ENCODE measurements at regions not wholly inside any gene's neighbourhood (a gene's known extent, or its start where the extent isn't known, plus 50 kb on each side); places are given as distances from the start of the nearest gene placed in this dataset.

DNA sequence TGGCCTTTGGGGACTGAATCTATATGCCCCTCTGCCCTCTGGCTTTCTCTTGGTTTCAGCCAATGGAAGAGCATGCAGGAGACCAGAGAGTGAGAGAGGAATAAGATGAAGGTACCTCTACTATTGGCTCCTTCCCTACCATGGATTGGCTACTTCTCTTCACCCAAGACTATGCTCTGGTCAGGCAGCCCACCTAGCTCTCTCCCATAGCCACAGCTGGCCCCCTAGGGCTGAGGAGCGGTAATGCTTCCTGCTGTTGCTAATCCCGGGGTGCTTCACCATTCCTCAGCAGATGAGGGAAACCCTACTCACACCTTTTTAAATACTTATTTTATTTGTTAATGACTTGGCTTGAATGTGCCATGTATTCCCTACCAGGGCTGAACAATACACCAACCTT, 142.4 kb downstream of the MREG start:
- no peak overlapping the region for H3K4me2 ChIP-seq (ENCODE audit: low read length)

GRCh38 chr2:215870088-215870490, 143.3 kb downstream of the MREG start:
- no peaks in the 10 kb centered on the region for H3K79me2 ChIP-seq (ENCODE audit: control insufficient read depth, low read length)
- H4K20me1 ChIP-seq (ENCODE audit: control insufficient read depth, insufficient read depth, low read depth, low read length) = no peaks in the 10 kb centered on the region
- no peak overlapping the region for H3K4me2 ChIP-seq (ENCODE audit: low read length)
- TF ChIP-seq CTCF (IDR thresholded peaks at IDR 0.05; ENCODE audit: low read depth, low read length, poor library complexity, severe bottlenecking) (no peak), EZH2phosphoT487 (IDR thresholded peaks at IDR 0.05; ENCODE audit: borderline replicate concordance, low read length) (no peak)
- H3K4me1 ChIP-seq (ENCODE audit: control insufficient read depth, low read length) = no peaks in the 10 kb centered on the region
- H3K9me3 ChIP-seq (ENCODE audit: control insufficient read depth, insufficient read depth, low read length) = no peaks in the 10 kb centered on the region
- no peaks in the 10 kb centered on the region for H3F3A ChIP-seq (ENCODE audit: control insufficient read depth, insufficient read depth)
- no peak overlapping the region for H3K4me3 ChIP-seq (ENCODE audit: low read length)
- H3K27ac ChIP-seq (ENCODE audit: low read depth, low read length) = no peak overlapping the region
- H3K36me3 ChIP-seq (ENCODE audit: control insufficient read depth, low read length) = no peaks in the 10 kb centered on the region
- no peaks in the 10 kb centered on the region for H3K9me2 ChIP-seq (replicated peaks; ENCODE audit: control insufficient read depth, low read length)
- no peaks in the 10 kb centered on the region for H3K27me3 ChIP-seq (ENCODE audit: control insufficient read depth, low read length)

More for the DNA sequence above, 142.4 kb downstream of the MREG start:
- H3K9me2 ChIP-seq (replicated peaks; ENCODE audit: control insufficient read depth, low read length) = no peaks in the 10 kb centered on the region
- H3K4me1 ChIP-seq (ENCODE audit: control insufficient read depth, low read length) = no peaks in the 10 kb centered on the region
- H3K79me2 ChIP-seq (ENCODE audit: control insufficient read depth, low read length) = no peaks in the 10 kb centered on the region
- H4K20me1 ChIP-seq (ENCODE audit: control insufficient read depth, insufficient read depth, low read depth, low read length) = no peaks in the 10 kb centered on the region
- no peaks in the 10 kb centered on the region for H3K36me3 ChIP-seq (ENCODE audit: control insufficient read depth, low read length)
- H3K9me3 ChIP-seq (ENCODE audit: control insufficient read depth, insufficient read depth, low read length) = no peaks in the 10 kb centered on the region
- H3K27me3 ChIP-seq (ENCODE audit: control insufficient read depth, low read length) = no peaks in the 10 kb centered on the region
- no peak overlapping the region for H3K27ac ChIP-seq (ENCODE audit: low read depth, low read length)
- peak; percentile 59 for TF ChIP-seq CTCF (IDR thresholded peaks at IDR 0.05; ENCODE audit: low read depth, low read length, poor library complexity, severe bottlenecking)
- TF ChIP-seq EZH2phosphoT487 (IDR thresholded peaks at IDR 0.05; ENCODE audit: borderline replicate concordance, low read length) = no peak
- H3F3A ChIP-seq (ENCODE audit: control insufficient read depth, insufficient read depth) = no peaks in the 10 kb centered on the region
- no peak overlapping the region for H3K4me3 ChIP-seq (ENCODE audit: low read length)

GRCh38 chr2:215868846-215869543, 144.4 kb downstream of the MREG start:
- TF ChIP-seq CTCF (IDR thresholded peaks at IDR 0.05; ENCODE audit: low read depth, low read length, poor library complexity, severe bottlenecking) (no peak), EZH2phosphoT487 (IDR thresholded peaks at IDR 0.05; ENCODE audit: borderline replicate concordance, low read length) (no peak)
- no peak overlapping the region for H3K27ac ChIP-seq (ENCODE audit: low read depth, low read length)

More at GRCh38 chr2:215868846-215869543, 144.4 kb downstream of the MREG start:
- Histone ChIP-seq H3K4me1 (ENCODE audit: control insufficient read depth, low read length) (no peaks in the 10 kb centered on the region), H3K79me2 (ENCODE audit: control insufficient read depth, low read length) (no peaks in the 10 kb centered on the region), H3K4me3 (ENCODE audit: low read length) (no peak overlapping the region), H3K9me3 (ENCODE audit: control insufficient read depth, insufficient read depth, low read length) (no peaks in the 10 kb centered on the region), H4K20me1 (ENCODE audit: control insufficient read depth, insufficient read depth, low read depth, low read length) (no peaks in the 10 kb centered on the region), H3K4me2 (ENCODE audit: low read length) (no peak overlapping the region), H3K27me3 (ENCODE audit: control insufficient read depth, low read length) (no peaks in the 10 kb centered on the region), H3K9me2 (replicated peaks; ENCODE audit: control insufficient read depth, low read length) (no peaks in the 10 kb centered on the region), H3F3A (ENCODE audit: control insufficient read depth, insufficient read depth) (no peaks in the 10 kb centered on the region), H3K36me3 (ENCODE audit: control insufficient read depth, low read length) (no peaks in the 10 kb centered on the region)

All from DOHH2 (cell line).